HEK293T (cell line): ENCODE measurements at regions not wholly inside any gene's neighbourhood (a gene's known extent, or its start where the extent isn't known, plus 50 kb on each side); places are given as distances from the start of the nearest gene placed in this dataset.

Experiments
- ELF4 ChIP-seq: fragments of 450-650 bp; IDR thresholded peaks from 2 replicates; pipeline ENCODE4 v1.6.1; 2017; ENCODE audit warnings: antibody characterized with exemption
- FOXA1 ChIP-seq: fragments of 450-650 bp; IDR thresholded peaks from 2 replicates; pipeline ENCODE4 v1.6.1; 2016; ENCODE audit warnings: mild to moderate bottlenecking
- FOXK2 ChIP-seq: fragments of 450-650 bp; IDR thresholded peaks from 2 replicates; pipeline ENCODE4 v1.6.1; 2016; ENCODE audit warnings: mild to moderate bottlenecking
- L3MBTL2 ChIP-seq: fragments of 450-650 bp; conservative IDR thresholded peaks from 2 replicates; pipeline ENCODE4 v1.6.1; 2016; ENCODE audit warnings: mild to moderate bottlenecking
- LEF1 ChIP-seq: fragments of 450-650 bp; IDR thresholded peaks from 2 replicates; pipeline ENCODE4 v1.6.1; 2017; ENCODE audit warnings: mild to moderate bottlenecking, borderline replicate concordance
- SP1 ChIP-seq: fragments of 450-650 bp; IDR thresholded peaks from 2 replicates; pipeline ENCODE4 v1.6.1; 2017
- TARDBP ChIP-seq: fragments of 450-650 bp; IDR thresholded peaks from 2 replicates; pipeline ENCODE4 v1.6.1; 2016
- TF ChIP-seq, protein P1 (sequence below): fragments of 450-650 bp; IDR thresholded peaks from 2 replicates; pipeline ENCODE4 v1.6.1; 2016

DNA sequence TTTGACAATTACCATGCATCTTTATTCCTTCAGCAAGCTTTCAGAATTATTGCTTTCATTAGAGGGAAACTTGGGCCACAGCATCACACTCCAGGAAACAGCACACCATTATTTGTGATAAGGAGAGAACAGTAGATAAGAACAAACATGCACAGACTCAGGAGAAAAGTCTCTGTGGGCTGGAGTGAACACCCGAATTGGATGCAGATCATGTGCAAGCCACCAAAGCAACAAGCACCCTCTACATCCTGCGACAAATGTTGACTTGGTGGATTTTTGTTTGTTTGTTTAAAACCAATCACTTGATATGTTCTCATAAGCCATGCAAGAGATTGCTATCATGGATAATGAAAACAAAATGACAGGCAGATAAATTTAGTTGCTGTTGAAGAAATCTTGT lies 67.7 kb upstream of the ZFP64 start:
- TF ChIP-seq TARDBP (no peak), SP1 (no peak), LEF1 (no peak), L3MBTL2 (no peak), ELF4 (no peak), FOXA1 (no peak), FOXK2 (no peak)
- TF ChIP-seq, protein P1, sequence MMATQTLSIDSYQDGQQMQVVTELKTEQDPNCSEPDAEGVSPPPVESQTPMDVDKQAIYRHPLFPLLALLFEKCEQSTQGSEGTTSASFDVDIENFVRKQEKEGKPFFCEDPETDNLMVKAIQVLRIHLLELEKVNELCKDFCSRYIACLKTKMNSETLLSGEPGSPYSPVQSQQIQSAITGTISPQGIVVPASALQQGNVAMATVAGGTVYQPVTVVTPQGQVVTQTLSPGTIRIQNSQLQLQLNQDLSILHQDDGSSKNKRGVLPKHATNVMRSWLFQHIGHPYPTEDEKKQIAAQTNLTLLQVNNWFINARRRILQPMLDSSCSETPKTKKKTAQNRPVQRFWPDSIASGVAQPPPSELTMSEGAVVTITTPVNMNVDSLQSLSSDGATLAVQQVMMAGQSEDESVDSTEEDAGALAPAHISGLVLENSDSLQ = no peak
